GM12878 (cell line): ENCODE measurements at regions not wholly inside any gene's neighbourhood (a gene's known extent, or its start where the extent isn't known, plus 50 kb on each side); places are given as distances from the start of the nearest gene placed in this dataset.

Experiments
- ATAC-seq: fragments of 200-7000 bp; cut with Tn5 transposase; 3 replicates; pipeline ENCODE4 v1.9.1; 2020; ENCODE audit warnings: mild to moderate bottlenecking, moderate library complexity
- BruUV-seq: library from RNA; stranded (reverse); fragments of 400-500 nt; replicated peaks from 2 replicates; lab custom pipeline; 2021; lab: Mats Ljungman, UMichigan
- CTCF ChIA-PET: fragments of 300-600 bp; sonication (Branson Sonifier 250); formaldehyde crosslinking; extraction: SDS; loops from one replicate; lab custom pipeline; 2021; ENCODE audit warnings: inconsistent platforms; lab: Yijun Ruan, JAX
- POLR2A ChIA-PET: fragments of 350-600 bp; formaldehyde crosslinking; extraction: SDS; loops from one replicate; lab custom pipeline; 2021; ENCODE audit warnings: inconsistent platforms; lab: Charles Lee
- RAD21 ChIA-PET: fragments of 300-600 bp; sonication (Branson Sonifier 250); formaldehyde crosslinking; loops from one replicate; lab custom pipeline; 2023; ENCODE audit warnings: antibody characterized with exemption; ENCODE audit not compliant: unreplicated experiment; lab: Charles Lee
- SMC1A ChIA-PET: fragments of 300-600 bp; sonication (Branson Sonifier 250); formaldehyde crosslinking; loops from one replicate; lab custom pipeline; 2023; ENCODE audit not compliant: unreplicated experiment, uncharacterized antibody; lab: Charles Lee
- DNase-seq: peaks from one replicate; pipeline ENCODE4 v3.0.0-alpha.2; 2011; ENCODE audit warnings: low read depth, low spot score
- FAIRE-seq: peaks from 3 replicates; lab custom pipeline; 2011; peaks lifted over from hg19 to GRCh38; lab: Jason Lieb, UNC
- H2AFZ ChIP-seq: 2 replicates; pipeline ENCODE4 v1.6.0; 2011; ENCODE audit warnings: low read depth, low read length, control low read depth; ENCODE audit not compliant: control insufficient read depth
- H3K27ac ChIP-seq: 2 replicates; pipeline ENCODE4 v1.5.1; 2011; ENCODE audit warnings: control low read depth; ENCODE audit not compliant: control insufficient read depth, insufficient read depth
- H3K27me3 ChIP-seq, 2 experiments: replicated peaks in 1 of 2; 2 replicates each; pipeline versions ENCODE4 v1.6.0 to v1.6.1; 2011; ENCODE audit warnings: low read length in 1 of 2; ENCODE audit not compliant: control insufficient read depth in 2 of 2, insufficient read depth in 2 of 2
- H3K36me3 ChIP-seq, 2 experiments: 2 replicates each; pipeline ENCODE4 v1.5.1; 2011; ENCODE audit warnings: low read length in 1 of 2; ENCODE audit not compliant: control insufficient read depth in 2 of 2, insufficient read depth in 2 of 2
- H3K4me1 ChIP-seq: 2 replicates; pipeline ENCODE4 v1.6.1; 2011; ENCODE audit warnings: mild to moderate bottlenecking, low read length, moderate library complexity, mixed read lengths; ENCODE audit not compliant: control insufficient read depth, insufficient read depth
- H3K4me2 ChIP-seq: 2 replicates; pipeline ENCODE4 v1.6.0; 2011; ENCODE audit warnings: control low read depth; ENCODE audit not compliant: control insufficient read depth, insufficient read depth
- H3K4me3 ChIP-seq: fragments of 200-600 bp; sonication (generic); 2 replicates; pipeline ENCODE4 v1.5.1; 2016
- H3K79me2 ChIP-seq: 2 replicates; pipeline ENCODE4 v1.6.0; 2011; ENCODE audit warnings: low read length; ENCODE audit not compliant: control insufficient read depth, insufficient read depth
- H3K9ac ChIP-seq: 2 replicates; pipeline ENCODE4 v1.8.0; 2011; ENCODE audit warnings: low read length, control low read depth, mixed read lengths; ENCODE audit not compliant: control insufficient read depth, insufficient read depth
- H3K9me3 ChIP-seq: replicated peaks from 3 replicates; pipeline ENCODE4 v1.5.1; 2011; ENCODE audit warnings: mild to moderate bottlenecking, low read length; ENCODE audit not compliant: control insufficient read depth, insufficient read depth
- H4K20me1 ChIP-seq: 2 replicates; pipeline ENCODE4 v1.6.0; 2011; ENCODE audit not compliant: control insufficient read depth, insufficient read depth
- CHD4 ChIP-seq: fragments of 200-600 bp; sonication (generic); IDR thresholded peaks from 2 replicates; pipeline ENCODE4 v1.6.1; 2016; ENCODE audit warnings: mild to moderate bottlenecking
- JUNB ChIP-seq: IDR thresholded peaks from 2 replicates; pipeline ENCODE4 v1.6.1; 2016; ENCODE audit warnings: antibody characterized with exemption, mild to moderate bottlenecking
- SUPT20H ChIP-seq: IDR thresholded peaks from 2 replicates; pipeline ENCODE4 v1.6.1; 2011; ENCODE audit warnings: low read depth, mild to moderate bottlenecking, low read length, moderate library complexity, borderline replicate concordance; ENCODE audit not compliant: control insufficient read depth
- TBL1XR1 ChIP-seq: IDR thresholded peaks from 2 replicates; pipeline ENCODE4 v1.6.1; 2012; ENCODE audit warnings: low read depth, low read length, improper control_type of control experiment
- WGBS: methylation state at CpG from one replicate; pipeline ENCODE4 v1.1.6; 2016; ENCODE audit warnings: low lambda C conversion rate; ENCODE audit not compliant: insufficient replicate concordance, insufficient coverage; ENCODE audit errors: missing lambda C conversion rate; 5-methylcytosine and 5-hydroxymethylcytosine counted together
- in situ Hi-C: fragments of 300-500 bp; cut with MboI; formaldehyde crosslinking; loops from 9 replicates; pipeline ENCODE4 v1.14.3; 2018; ENCODE audit warnings: mixed read lengths
- intact Hi-C: fragments of 100-400 bp; cut with micrococcal nuclease; formaldehyde crosslinking; loops from one replicate; pipeline ENCODE4 v1.14.2; 2022; ENCODE audit not compliant: unreplicated experiment
- TF ChIP-seq, protein P1 (sequence below): fragments of 450-650 bp; formaldehyde crosslinking; IDR thresholded peaks from 2 replicates; pipeline ENCODE4 v1.5.0; 2022; ENCODE audit warnings: mild to moderate bottlenecking, missing genetic modification characterization
- TF ChIP-seq, protein P2 (sequence below): fragments of 150-350 bp; IDR thresholded peaks from 2 replicates; pipeline ENCODE4 v1.6.1; 2016; ENCODE audit warnings: low read depth, low read length
- TF ChIP-seq, protein P3 (sequence below): fragments of 450-650 bp; formaldehyde crosslinking; IDR thresholded peaks from 2 replicates; pipeline ENCODE4 v1.4.0; 2022; ENCODE audit warnings: mild to moderate bottlenecking, moderate library complexity
- TF ChIP-seq, protein P4 (sequence below): fragments of 450-650 bp; IDR thresholded peaks from 2 replicates; pipeline ENCODE4 v1.6.1; 2018; ENCODE audit warnings: mild to moderate bottlenecking, low read depth, moderate library complexity; ENCODE audit not compliant: partially characterized antibody

GRCh38 chr21:23963454-23963853, 1643.8 kb downstream of the MRPL39 start:
- DNase-seq = no peak
- H3K27me3 ChIP-seq = no peaks in the 10 kb centered on the region
- H3K79me2 ChIP-seq = no peaks in the 10 kb centered on the region
- no peak for ATAC-seq
- no peaks in the 10 kb centered on the region for H4K20me1 ChIP-seq
- no peak overlapping the region for H3K4me3 ChIP-seq
- H3K9me3 ChIP-seq = no peaks in the 10 kb centered on the region
- H3K9ac ChIP-seq = no peak overlapping the region
- CTCF ChIA-PET = no interaction called here
- RAD21 ChIA-PET = no interaction called here
- no peak overlapping the region for H2AFZ ChIP-seq
- SMC1A ChIA-PET = no interaction called here
- H3K36me3 ChIP-seq = no peaks in the 10 kb centered on the region
- TF ChIP-seq TBL1XR1 (no peak), JUNB (no peak), CHD4 (no peak), SUPT20H (no peak)
- TF ChIP-seq, protein P1, sequence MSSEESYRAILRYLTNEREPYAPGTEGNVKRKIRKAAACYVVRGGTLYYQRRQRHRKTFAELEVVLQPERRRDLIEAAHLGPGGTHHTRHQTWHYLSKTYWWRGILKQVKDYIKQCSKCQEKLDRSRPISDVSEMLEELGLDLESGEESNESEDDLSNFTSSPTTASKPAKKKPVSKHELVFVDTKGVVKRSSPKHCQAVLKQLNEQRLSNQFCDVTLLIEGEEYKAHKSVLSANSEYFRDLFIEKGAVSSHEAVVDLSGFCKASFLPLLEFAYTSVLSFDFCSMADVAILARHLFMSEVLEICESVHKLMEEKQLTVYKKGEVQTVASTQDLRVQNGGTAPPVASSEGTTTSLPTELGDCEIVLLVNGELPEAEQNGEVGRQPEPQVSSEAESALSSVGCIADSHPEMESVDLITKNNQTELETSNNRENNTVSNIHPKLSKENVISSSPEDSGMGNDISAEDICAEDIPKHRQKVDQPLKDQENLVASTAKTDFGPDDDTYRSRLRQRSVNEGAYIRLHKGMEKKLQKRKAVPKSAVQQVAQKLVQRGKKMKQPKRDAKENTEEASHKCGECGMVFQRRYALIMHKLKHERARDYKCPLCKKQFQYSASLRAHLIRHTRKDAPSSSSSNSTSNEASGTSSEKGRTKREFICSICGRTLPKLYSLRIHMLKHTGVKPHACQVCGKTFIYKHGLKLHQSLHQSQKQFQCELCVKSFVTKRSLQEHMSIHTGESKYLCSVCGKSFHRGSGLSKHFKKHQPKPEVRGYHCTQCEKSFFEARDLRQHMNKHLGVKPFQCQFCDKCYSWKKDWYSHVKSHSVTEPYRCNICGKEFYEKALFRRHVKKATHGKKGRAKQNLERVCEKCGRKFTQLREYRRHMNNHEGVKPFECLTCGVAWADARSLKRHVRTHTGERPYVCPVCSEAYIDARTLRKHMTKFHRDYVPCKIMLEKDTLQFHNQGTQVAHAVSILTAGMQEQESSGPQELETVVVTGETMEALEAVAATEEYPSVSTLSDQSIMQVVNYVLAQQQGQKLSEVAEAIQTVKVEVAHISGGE (CRISPR knock-in tag) = no peak
- TF ChIP-seq, protein P2, sequence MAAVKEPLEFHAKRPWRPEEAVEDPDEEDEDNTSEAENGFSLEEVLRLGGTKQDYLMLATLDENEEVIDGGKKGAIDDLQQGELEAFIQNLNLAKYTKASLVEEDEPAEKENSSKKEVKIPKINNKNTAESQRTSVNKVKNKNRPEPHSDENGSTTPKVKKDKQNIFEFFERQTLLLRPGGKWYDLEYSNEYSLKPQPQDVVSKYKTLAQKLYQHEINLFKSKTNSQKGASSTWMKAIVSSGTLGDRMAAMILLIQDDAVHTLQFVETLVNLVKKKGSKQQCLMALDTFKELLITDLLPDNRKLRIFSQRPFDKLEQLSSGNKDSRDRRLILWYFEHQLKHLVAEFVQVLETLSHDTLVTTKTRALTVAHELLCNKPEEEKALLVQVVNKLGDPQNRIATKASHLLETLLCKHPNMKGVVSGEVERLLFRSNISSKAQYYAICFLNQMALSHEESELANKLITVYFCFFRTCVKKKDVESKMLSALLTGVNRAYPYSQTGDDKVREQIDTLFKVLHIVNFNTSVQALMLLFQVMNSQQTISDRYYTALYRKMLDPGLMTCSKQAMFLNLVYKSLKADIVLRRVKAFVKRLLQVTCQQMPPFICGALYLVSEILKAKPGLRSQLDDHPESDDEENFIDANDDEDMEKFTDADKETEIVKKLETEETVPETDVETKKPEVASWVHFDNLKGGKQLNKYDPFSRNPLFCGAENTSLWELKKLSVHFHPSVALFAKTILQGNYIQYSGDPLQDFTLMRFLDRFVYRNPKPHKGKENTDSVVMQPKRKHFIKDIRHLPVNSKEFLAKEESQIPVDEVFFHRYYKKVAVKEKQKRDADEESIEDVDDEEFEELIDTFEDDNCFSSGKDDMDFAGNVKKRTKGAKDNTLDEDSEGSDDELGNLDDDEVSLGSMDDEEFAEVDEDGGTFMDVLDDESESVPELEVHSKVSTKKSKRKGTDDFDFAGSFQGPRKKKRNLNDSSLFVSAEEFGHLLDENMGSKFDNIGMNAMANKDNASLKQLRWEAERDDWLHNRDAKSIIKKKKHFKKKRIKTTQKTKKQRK = no peak
- TF ChIP-seq, protein P3, sequence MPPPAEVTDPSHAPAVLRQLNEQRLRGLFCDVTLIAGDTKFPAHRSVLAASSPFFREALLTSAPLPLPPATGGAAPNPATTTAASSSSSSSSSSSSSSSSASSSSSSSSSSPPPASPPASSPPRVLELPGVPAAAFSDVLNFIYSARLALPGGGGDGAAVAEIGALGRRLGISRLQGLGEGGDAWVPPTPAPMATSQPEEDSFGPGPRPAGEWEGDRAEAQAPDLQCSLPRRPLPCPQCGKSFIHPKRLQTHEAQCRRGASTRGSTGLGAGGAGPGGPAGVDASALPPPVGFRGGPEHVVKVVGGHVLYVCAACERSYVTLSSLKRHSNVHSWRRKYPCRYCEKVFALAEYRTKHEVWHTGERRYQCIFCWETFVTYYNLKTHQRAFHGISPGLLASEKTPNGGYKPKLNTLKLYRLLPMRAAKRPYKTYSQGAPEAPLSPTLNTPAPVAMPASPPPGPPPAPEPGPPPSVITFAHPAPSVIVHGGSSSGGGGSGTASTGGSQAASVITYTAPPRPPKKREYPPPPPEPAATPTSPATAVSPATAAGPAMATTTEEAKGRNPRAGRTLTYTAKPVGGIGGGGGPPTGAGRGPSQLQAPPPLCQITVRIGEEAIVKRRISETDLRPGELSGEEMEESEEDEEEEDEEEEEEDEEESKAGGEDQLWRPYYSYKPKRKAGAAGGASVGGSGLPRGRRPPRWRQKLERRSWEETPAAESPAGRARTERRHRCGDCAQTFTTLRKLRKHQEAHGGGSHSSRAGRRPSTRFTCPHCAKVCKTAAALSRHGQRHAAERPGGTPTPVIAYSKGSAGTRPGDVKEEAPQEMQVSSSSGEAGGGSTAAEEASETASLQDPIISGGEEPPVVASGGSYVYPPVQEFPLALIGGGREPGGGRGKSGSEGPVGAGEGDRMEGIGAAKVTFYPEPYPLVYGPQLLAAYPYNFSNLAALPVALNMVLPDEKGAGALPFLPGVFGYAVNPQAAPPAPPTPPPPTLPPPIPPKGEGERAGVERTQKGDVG (CRISPR knock-in tag) = no peak
- TF ChIP-seq, protein P4, sequence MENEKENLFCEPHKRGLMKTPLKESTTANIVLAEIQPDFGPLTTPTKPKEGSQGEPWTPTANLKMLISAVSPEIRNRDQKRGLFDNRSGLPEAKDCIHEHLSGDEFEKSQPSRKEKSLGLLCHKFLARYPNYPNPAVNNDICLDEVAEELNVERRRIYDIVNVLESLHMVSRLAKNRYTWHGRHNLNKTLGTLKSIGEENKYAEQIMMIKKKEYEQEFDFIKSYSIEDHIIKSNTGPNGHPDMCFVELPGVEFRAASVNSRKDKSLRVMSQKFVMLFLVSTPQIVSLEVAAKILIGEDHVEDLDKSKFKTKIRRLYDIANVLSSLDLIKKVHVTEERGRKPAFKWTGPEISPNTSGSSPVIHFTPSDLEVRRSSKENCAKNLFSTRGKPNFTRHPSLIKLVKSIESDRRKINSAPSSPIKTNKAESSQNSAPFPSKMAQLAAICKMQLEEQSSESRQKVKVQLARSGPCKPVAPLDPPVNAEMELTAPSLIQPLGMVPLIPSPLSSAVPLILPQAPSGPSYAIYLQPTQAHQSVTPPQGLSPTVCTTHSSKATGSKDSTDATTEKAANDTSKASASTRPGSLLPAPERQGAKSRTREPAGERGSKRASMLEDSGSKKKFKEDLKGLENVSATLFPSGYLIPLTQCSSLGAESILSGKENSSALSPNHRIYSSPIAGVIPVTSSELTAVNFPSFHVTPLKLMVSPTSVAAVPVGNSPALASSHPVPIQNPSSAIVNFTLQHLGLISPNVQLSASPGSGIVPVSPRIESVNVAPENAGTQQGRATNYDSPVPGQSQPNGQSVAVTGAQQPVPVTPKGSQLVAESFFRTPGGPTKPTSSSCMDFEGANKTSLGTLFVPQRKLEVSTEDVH = no peak
- H3K4me1 ChIP-seq = no peaks in the 10 kb centered on the region
- intact Hi-C loops (no loop called here), in situ Hi-C loops (no loop called here)
- WGBS = 0% methylated on average over 2 of the region's 2 CpGs
- no peak overlapping the region for H3K27ac ChIP-seq
- no peak overlapping the region for H3K4me2 ChIP-seq
- POLR2A ChIA-PET = no interaction called here
- FAIRE-seq = no peak
- no TSS peak for BruUV-seq
